Upper lobe of left lung (tissue), 6 donors: ENCODE measurements at regions not wholly inside any gene's neighbourhood (a gene's known extent, or its start where the extent isn't known, plus 50 kb on each side); places are given as distances from the start of the nearest gene placed in this dataset.

Experiments
- ATAC-seq, 2 donors: fragments of 200-7000 bp; cut with Tn5 transposase; one replicate each; pipeline ENCODE4 v1.9.1; 2022; ENCODE audit warnings: mild to moderate bottlenecking in 2 of 2, moderate library complexity in 2 of 2; ENCODE audit not compliant: low FRiP score in 2 of 2
- DNase-seq, 2 donors: peaks; one replicate each; pipeline ENCODE4 v3.0.0-alpha.2; 2019 to 2020
- H3K27ac ChIP-seq, 4 donors: fragments of 200-600 bp; sonication (generic); one replicate each; pipeline ENCODE4 v1.5.1; 2016 to 2019
- H3K27me3 ChIP-seq, 4 donors: fragments of 200-600 bp; sonication (generic); one replicate each; pipeline ENCODE4 v1.5.1; 2017 to 2019
- H3K36me3 ChIP-seq, 4 donors: fragments of 200-600 bp; sonication (generic); one replicate each; pipeline ENCODE4 v1.5.1; 2016 to 2019
- H3K4me1 ChIP-seq, 4 donors: fragments of 200-600 bp; sonication (generic); one replicate each; pipeline ENCODE4 v1.5.1; 2018 to 2019
- H3K4me3 ChIP-seq, 4 donors: fragments of 200-600 bp; sonication (generic); one replicate each; pipeline ENCODE4 v1.5.1; 2017 to 2019; ENCODE audit warnings: mild to moderate bottlenecking in 2 of 4, moderate library complexity in 1 of 4
- H3K9me3 ChIP-seq, 4 donors: fragments of 200-600 bp; sonication (generic); one replicate each; pipeline ENCODE4 v1.5.1; 2018 to 2019
- EP300 ChIP-seq, 4 donors: sonication (generic); formaldehyde crosslinking; IDR thresholded peaks; one replicate each; pipeline ENCODE4 v1.5.1; 2017; ENCODE audit warnings: antibody characterized with exemption in 4 of 4, control low read depth in 2 of 4
- POLR2A ChIP-seq, 4 donors: fragments of 450-650 bp; IDR thresholded peaks; one replicate each; pipeline ENCODE4 v1.5.1; 2016 to 2017; ENCODE audit warnings: antibody characterized with exemption in 4 of 4, mild to moderate bottlenecking in 2 of 4
- POLR2AphosphoS5 ChIP-seq, 2 donors: sonication (generic); formaldehyde crosslinking; IDR thresholded peaks; one replicate each; pipeline ENCODE4 v1.5.1; 2017; ENCODE audit warnings: antibody characterized with exemption in 2 of 2
- WGBS, 2 donors: methylation state at CpG; one replicate each; pipeline ENCODE4 v1.1.5; 2017 to 2018; 5-methylcytosine and 5-hydroxymethylcytosine counted together
- TF ChIP-seq, protein P1 (sequence below), 6 experiments: fragments of 450-650 bp in 4 of 6; fragments of 200-600 bp in 2 of 6; sonication (generic) in 2 of 6; IDR thresholded peaks; one replicate each; pipeline ENCODE4 v1.5.1; 2016 to 2019; ENCODE audit warnings: antibody characterized with exemption in 6 of 6
- donor health status: DM: no; HTN: no; CAD: no; lungs with moderate emphysema.
- donor health status: DM: no; HTN: yes; CAD: no; lungs with severe emphysema.

DNA sequence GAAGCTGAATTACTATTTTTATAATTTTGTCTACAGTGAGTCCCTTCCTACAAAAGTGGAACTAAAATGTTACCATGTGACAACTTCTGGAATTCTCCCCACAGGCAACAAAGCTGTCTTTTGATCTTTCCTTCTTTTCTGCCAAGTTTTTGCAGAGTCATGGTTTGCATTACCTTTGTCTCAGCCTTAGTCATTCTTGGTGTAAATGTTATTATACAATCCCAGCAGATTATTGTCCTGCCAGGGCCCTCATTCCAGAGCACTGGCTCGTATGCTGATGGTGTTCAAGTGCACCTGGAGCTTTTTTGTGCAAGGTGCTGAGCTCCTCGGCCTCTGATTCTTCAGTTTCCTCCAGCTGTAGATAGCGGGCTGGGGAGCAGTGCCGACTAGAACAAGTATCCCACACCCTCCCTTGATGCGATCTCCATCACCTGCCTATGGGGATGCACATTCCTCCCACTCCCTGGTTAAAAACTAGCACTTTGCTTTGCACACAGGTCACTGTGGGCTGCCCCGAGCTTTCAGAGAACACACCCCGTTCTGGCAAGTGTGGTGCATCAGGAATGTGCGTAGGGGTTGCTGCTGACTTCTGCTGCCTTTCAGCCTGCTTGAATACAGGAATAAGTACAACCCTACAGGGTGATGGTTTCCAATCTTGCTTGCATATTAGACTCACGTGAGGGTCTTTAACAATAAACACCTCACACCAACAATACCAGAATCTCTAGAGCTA lies 263.6 kb downstream of the RNF144A start:
- TF ChIP-seq, protein P1, sequence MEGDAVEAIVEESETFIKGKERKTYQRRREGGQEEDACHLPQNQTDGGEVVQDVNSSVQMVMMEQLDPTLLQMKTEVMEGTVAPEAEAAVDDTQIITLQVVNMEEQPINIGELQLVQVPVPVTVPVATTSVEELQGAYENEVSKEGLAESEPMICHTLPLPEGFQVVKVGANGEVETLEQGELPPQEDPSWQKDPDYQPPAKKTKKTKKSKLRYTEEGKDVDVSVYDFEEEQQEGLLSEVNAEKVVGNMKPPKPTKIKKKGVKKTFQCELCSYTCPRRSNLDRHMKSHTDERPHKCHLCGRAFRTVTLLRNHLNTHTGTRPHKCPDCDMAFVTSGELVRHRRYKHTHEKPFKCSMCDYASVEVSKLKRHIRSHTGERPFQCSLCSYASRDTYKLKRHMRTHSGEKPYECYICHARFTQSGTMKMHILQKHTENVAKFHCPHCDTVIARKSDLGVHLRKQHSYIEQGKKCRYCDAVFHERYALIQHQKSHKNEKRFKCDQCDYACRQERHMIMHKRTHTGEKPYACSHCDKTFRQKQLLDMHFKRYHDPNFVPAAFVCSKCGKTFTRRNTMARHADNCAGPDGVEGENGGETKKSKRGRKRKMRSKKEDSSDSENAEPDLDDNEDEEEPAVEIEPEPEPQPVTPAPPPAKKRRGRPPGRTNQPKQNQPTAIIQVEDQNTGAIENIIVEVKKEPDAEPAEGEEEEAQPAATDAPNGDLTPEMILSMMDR (IDR thresholded peaks at IDR 0.05), result no peak
- no peak for TF ChIP-seq POLR2A (IDR thresholded peaks at IDR 0.05)
- TF ChIP-seq POLR2AphosphoS5 (IDR thresholded peaks at IDR 0.05), result no peak
- no peak for TF ChIP-seq EP300 (IDR thresholded peaks at IDR 0.05)
- WGBS, 2 donors, result 68 to 74% methylated on average over 9 of the region's 9 CpGs
- H3K27ac ChIP-seq, result no peak overlapping the region
- no peaks in the 10 kb centered on the region for H3K9me3 ChIP-seq
- no peaks in the 10 kb centered on the region for H3K4me1 ChIP-seq
- no peak for DNase-seq
- no peaks in the 10 kb centered on the region for H3K27me3 ChIP-seq
- ATAC-seq, result peak in 1 of 2 donors; percentile 41
- H3K4me3 ChIP-seq, result no peak overlapping the region
- H3K36me3 ChIP-seq, result no peaks in the 10 kb centered on the region

DNA sequence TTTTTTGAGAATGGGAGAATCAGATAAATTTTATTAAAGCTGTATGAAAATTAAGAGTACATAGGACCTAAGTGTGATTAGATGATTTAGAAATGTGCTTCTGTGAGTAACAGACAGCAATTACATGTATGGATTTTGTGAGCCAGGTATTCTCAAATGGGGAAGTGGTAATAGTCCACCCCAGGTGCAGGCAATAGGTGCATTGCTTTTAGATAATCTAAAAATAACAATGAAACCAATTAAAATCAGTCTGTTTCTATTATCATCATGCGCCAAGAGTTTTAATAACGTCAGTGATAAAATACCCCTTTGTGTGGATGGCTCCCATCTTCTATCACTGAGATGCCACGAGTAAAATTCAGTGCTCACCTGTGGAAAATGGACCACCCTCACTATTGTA lies 265.3 kb downstream of the RNF144A start:
- no peaks in the 10 kb centered on the region for H3K4me1 ChIP-seq
- ATAC-seq (no peak), DNase-seq (no peak)
- H3K9me3 ChIP-seq, result no peaks in the 10 kb centered on the region
- H3K36me3 ChIP-seq, result no peaks in the 10 kb centered on the region
- no peak overlapping the region for H3K27ac ChIP-seq
- no peak overlapping the region for H3K4me3 ChIP-seq
- H3K27me3 ChIP-seq, result no peaks in the 10 kb centered on the region
- 92 to 93% methylated on average over 3 of the region's 3 CpGs for WGBS, 2 donors
- TF ChIP-seq POLR2A (IDR thresholded peaks at IDR 0.05), result no peak
- TF ChIP-seq, protein P1 (IDR thresholded peaks at IDR 0.05), result no peak
- TF ChIP-seq POLR2AphosphoS5 (IDR thresholded peaks at IDR 0.05), result no peak
- no peak for TF ChIP-seq EP300 (IDR thresholded peaks at IDR 0.05)

DNA sequence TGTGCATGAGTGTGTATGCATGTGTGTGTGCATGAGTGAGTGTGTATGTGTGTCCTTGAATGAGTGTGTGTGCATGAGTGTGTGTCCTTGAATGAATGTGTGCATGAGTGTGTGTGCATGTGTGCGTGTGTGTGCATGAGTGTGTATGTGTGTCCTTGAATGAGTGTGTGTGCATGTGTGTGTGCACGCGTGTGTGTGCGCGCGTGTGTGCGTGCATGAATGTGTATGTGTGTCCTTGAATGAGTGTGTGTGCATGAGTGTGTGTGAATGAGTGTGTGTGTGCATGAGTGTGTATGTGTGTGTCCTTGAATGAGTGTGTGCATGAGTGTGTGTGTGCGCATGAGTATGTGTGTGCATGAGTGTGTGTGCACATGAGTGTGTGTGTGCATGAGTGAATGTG lies 271.9 kb downstream of the RNF144A start:
- TF ChIP-seq EP300 (IDR thresholded peaks at IDR 0.05), result no peak
- H3K4me1 ChIP-seq, result no peaks in the 10 kb centered on the region
- no peaks in the 10 kb centered on the region for H3K36me3 ChIP-seq
- no peaks in the 10 kb centered on the region for H3K27me3 ChIP-seq
- H3K4me3 ChIP-seq, result no peak overlapping the region
- ATAC-seq, result no peak
- H3K9me3 ChIP-seq, result no peaks in the 10 kb centered on the region
- H3K27ac ChIP-seq, result no peak overlapping the region
- no peak for DNase-seq
- 68 to 94% methylated on average over 8 of the region's 8 CpGs for WGBS, 2 donors

DNA sequence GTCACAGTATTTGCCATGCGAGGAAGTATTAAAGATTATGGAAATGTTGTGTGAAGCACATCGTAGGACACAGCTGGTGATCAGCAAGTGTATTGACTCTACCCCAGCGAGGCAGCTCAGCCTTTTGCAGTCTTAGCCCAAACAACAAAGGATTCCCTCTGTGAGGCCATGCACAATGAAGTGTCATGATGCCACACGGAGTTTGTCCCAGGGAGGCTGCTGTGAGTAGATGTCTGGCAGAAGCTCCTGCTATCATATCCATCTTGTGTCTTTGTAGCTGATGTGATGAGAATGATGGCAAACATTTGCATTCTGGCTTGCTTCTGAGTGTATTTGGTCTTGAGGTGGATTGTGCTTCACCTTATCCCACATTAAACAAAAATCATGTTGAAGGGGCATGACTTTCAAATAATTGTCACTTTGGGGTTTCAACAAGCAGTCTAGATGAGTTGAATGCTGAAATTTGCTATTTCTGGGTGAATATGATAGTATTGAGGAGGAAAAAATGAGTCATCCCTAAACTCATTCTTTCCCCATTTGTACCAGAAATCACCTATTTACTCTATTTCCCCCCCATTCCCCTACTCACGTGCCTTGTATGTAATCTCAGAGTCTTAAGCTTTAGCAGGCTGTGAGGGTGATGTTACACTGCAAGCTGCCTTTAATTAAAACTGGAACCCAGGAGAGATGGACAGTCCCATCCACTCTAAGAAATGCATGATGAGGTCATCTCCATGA lies 273.5 kb downstream of the RNF144A start:
- H3K27me3 ChIP-seq, result no peaks in the 10 kb centered on the region
- no peak overlapping the region for H3K27ac ChIP-seq
- TF ChIP-seq POLR2AphosphoS5 (IDR thresholded peaks at IDR 0.05), result no peak
- no peaks in the 10 kb centered on the region for H3K36me3 ChIP-seq
- ATAC-seq, result no peak
- no peak for DNase-seq
- H3K4me1 ChIP-seq, result no peaks in the 10 kb centered on the region
- 80 to 91% methylated on average over 5 of the region's 5 CpGs for WGBS, 2 donors
- no peaks in the 10 kb centered on the region for H3K9me3 ChIP-seq
- H3K4me3 ChIP-seq, result no peak overlapping the region

DNA sequence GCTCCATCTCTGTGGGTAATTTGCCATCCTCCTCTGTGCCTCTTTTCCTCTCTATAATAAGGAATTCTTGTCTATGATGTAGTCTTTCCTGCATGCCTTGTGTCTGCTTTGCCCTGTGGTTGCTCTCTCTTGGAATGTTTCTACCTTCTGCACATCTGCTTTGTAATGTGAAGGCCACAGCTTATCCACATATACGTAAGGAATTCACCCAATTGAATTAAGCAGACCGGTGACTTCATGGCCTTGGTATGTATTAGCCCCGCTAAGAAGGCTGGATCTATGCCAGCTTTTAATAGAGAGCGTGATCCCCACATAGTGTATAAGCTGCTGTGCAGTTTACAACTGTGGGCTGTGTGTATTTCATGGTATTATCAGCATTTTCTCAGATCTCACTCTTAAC lies 274.7 kb downstream of the RNF144A start:
- 43 to 47% methylated on average over 4 of the region's 4 CpGs for WGBS, 2 donors
- no peaks in the 10 kb centered on the region for H3K4me1 ChIP-seq
- ATAC-seq, result no peak
- no peaks in the 10 kb centered on the region for H3K9me3 ChIP-seq
- H3K4me3 ChIP-seq, result no peak overlapping the region
- no peak for DNase-seq
- TF ChIP-seq POLR2AphosphoS5 (IDR thresholded peaks at IDR 0.05) (no peak), EP300 (IDR thresholded peaks at IDR 0.05) (no peak), POLR2A (IDR thresholded peaks at IDR 0.05) (no peak)
- TF ChIP-seq, protein P1 (IDR thresholded peaks at IDR 0.05), result no peak
- no peaks in the 10 kb centered on the region for H3K27me3 ChIP-seq
- no peak overlapping the region for H3K27ac ChIP-seq
- no peaks in the 10 kb centered on the region for H3K36me3 ChIP-seq

DNA sequence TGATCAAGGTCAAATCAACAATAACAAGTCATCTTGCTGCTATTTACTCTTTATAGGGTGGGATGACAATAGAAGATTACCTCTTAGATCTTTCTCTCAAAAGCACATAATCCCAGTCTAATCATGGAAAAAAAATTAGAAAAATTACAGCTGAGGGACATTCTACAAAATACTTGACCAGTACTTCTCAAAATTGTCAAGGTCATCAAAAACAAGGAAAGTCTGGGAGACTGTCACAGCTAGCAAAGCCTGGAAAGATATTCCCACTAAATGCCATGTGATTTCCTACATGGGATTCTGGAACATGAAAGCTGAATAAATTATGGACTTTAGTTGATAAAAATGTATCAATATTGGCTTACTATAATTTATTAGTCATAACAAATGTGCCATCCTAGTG lies 276.2 kb downstream of the RNF144A start:
- H3K4me3 ChIP-seq, result no peak overlapping the region
- ATAC-seq, result no peak
- no peak overlapping the region for H3K27ac ChIP-seq

More for the DNA sequence above, 276.2 kb downstream of the RNF144A start:
- Histone ChIP-seq H3K36me3 (no peaks in the 10 kb centered on the region), H3K9me3 (no peaks in the 10 kb centered on the region), H3K4me1 (no peaks in the 10 kb centered on the region), H3K27me3 (no peaks in the 10 kb centered on the region)
- DNase-seq, result no peak
- TF ChIP-seq POLR2A (IDR thresholded peaks at IDR 0.05) (no peak), EP300 (IDR thresholded peaks at IDR 0.05) (no peak), POLR2AphosphoS5 (IDR thresholded peaks at IDR 0.05) (no peak)
- TF ChIP-seq, protein P1 (IDR thresholded peaks at IDR 0.05), result no peak
